Activated CD4-positive, alpha-beta memory T cell treated with anti-CD3 and anti-CD28 coated beads for 36 hours (primary cell): ENCODE measurements at regions not wholly inside any gene's neighbourhood (a gene's known extent, or its start where the extent isn't known, plus 50 kb on each side); places are given as distances from the start of the nearest gene placed in this dataset.

Experiments used
- CTCF ChIA-PET: fragments of 350-600 bp; sonication (Branson Sonifier 250); formaldehyde crosslinking; loops from one replicate; lab custom pipeline; 2021; ENCODE audit warnings: antibody characterized with exemption, inconsistent platforms; lab: Charles Lee
- POLR2A ChIA-PET: fragments of 350-600 bp; sonication (Branson Sonifier 250); formaldehyde crosslinking; loops from one replicate; lab custom pipeline; 2021; ENCODE audit warnings: antibody characterized with exemption; lab: Charles Lee
- DNase-seq: peaks from one replicate; pipeline ENCODE4 v3.0.0-alpha.2; 2020
- H3K27ac Mint-ChIP-seq: one replicate; pipeline ENCODE4 v1.8.0; 2021; ENCODE audit warnings: mixed read lengths
- H3K27me3 Mint-ChIP-seq: one replicate; pipeline ENCODE4 v1.8.0; 2021; ENCODE audit warnings: mixed read lengths
- H3K36me3 Mint-ChIP-seq: one replicate; pipeline ENCODE4 v1.8.0; 2021; ENCODE audit warnings: mixed read lengths
- H3K4me1 Mint-ChIP-seq: one replicate; pipeline ENCODE4 v1.8.0; 2021; ENCODE audit warnings: low read depth, mixed read lengths
- H3K4me3 Mint-ChIP-seq: one replicate; pipeline ENCODE4 v1.8.0; 2021; ENCODE audit warnings: mild to moderate bottlenecking, mixed read lengths
- H3K9me3 Mint-ChIP-seq: one replicate; pipeline ENCODE4 v1.8.0; 2021; ENCODE audit warnings: mixed read lengths
- intact Hi-C: fragments of 100-400 bp; cut with micrococcal nuclease; formaldehyde crosslinking; loops from one replicate; pipeline ENCODE4 v1.15.1; 2023

DNA sequence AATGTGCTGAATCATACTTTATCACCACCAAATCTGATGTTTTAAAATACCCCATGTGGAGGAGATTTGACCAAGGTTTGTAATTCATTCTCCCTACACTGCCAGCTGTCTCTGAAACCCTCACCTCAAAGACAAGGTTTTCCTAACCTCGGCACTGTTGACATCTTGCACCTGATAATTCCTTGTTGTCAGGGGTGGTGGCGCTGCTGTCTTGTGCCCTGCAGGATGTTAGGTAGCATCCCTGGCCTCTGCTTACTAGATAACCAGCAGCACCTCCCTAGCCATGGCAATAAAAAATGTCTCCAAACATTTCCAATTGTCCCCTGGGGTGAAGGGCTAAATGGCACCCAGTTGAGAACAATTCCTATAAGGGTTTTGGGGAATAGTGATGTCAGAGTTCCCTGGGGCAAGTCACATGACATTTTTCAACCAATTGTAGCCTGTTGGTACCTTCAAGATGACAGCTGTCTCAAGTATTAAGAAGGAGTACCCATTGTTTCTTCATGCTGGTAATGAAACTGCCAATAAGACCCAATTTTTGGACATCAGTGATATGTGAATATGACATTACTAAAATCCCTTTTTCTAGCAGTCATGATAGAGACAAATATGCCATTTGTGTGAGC is 160.6 kb upstream of the PLCXD3 start:
- H3K4me1 Mint-ChIP-seq, result no peaks in the 10 kb centered on the region
- intact Hi-C loops, result no loop called here
- H3K4me3 Mint-ChIP-seq, result no peak overlapping the region
- POLR2A ChIA-PET, result no interaction called here
- no peak for DNase-seq
- no peaks in the 10 kb centered on the region for H3K36me3 Mint-ChIP-seq
- H3K27ac Mint-ChIP-seq, result no peak overlapping the region
- CTCF ChIA-PET, result interaction anchor here (1.5 kb wide), 1 partner anchor 387 kb away, joined by 4 read pairs; no protein-coding TSS in a partner anchor
- no peaks in the 10 kb centered on the region for H3K9me3 Mint-ChIP-seq
- H3K27me3 Mint-ChIP-seq, result no peaks in the 10 kb centered on the region

DNA sequence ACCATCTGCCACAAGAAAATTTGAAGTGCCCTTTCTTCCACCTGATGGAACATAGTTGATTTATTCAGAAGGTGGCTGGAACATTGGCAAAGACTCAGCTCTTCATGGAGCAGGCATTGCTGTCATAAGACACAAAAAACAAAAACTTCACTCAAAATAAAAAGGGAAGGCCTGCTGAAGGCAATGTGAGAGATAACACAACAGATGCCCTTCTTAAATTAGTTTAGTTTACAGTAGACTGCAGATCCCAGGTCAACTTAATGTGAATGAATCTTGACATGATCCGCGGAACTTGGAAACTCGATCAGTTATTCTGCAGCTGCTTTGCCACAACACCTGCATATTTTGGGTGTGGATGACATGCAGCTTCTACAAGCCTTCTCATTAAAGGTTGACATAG is 159.8 kb upstream of the PLCXD3 start:
- Mint-ChIP-seq H3K9me3 (no peaks in the 10 kb centered on the region), H3K27ac (no peak overlapping the region), H3K27me3 (no peaks in the 10 kb centered on the region), H3K4me1 (no peaks in the 10 kb centered on the region), H3K36me3 (no peaks in the 10 kb centered on the region), H3K4me3 (no peak overlapping the region)
- CTCF ChIA-PET, result interaction anchor here (1.5 kb wide), 1 partner anchor 387 kb away, joined by 4 read pairs; no protein-coding TSS in a partner anchor
- intact Hi-C loops, result no loop called here
- POLR2A ChIA-PET, result no interaction called here
- DNase-seq, result no peak

- Mint-ChIP-seq H3K27me3 (no peaks in the 10 kb centered on the region), H3K4me1 (no peaks in the 10 kb centered on the region), H3K9me3 (no peaks in the 10 kb centered on the region), H3K36me3 (no peaks in the 10 kb centered on the region), H3K27ac (no peak overlapping the region), H3K4me3 (no peak overlapping the region)
- CTCF ChIA-PET, result no interaction called here
- intact Hi-C loops, result no loop called here
- no peak for DNase-seq
- POLR2A ChIA-PET, result no interaction called here
These were observed 150.9 kb upstream of the PLCXD3 start for GRCh38 chr5:41661254-41661653.

GRCh38 chr5:41656597-41656996 is 146.2 kb upstream of the PLCXD3 start:
- Mint-ChIP-seq H3K4me3 (no peak overlapping the region), H3K27me3 (no peaks in the 10 kb centered on the region), H3K9me3 (peaks cover 8% of the 10 kb centered on the region), H3K4me1 (no peaks in the 10 kb centered on the region), H3K36me3 (no peaks in the 10 kb centered on the region), H3K27ac (no peak overlapping the region)
- DNase-seq, result no peak
- ChIA-PET CTCF (no interaction called here), POLR2A (no interaction called here)
- intact Hi-C loops, result no loop called here

GRCh38 chr5:41650131-41650530 is 139.7 kb upstream of the PLCXD3 start:
- H3K27ac Mint-ChIP-seq, result no peak overlapping the region
- H3K9me3 Mint-ChIP-seq, result peaks cover 7% of the 10 kb centered on the region
- no peak overlapping the region for H3K4me3 Mint-ChIP-seq
- DNase-seq, result no peak
- peaks cover 2% of the 10 kb centered on the region for H3K27me3 Mint-ChIP-seq
- intact Hi-C loops, result no loop called here
- no peaks in the 10 kb centered on the region for H3K36me3 Mint-ChIP-seq
- no peaks in the 10 kb centered on the region for H3K4me1 Mint-ChIP-seq
- ChIA-PET POLR2A (no interaction called here), CTCF (no interaction called here)

DNA sequence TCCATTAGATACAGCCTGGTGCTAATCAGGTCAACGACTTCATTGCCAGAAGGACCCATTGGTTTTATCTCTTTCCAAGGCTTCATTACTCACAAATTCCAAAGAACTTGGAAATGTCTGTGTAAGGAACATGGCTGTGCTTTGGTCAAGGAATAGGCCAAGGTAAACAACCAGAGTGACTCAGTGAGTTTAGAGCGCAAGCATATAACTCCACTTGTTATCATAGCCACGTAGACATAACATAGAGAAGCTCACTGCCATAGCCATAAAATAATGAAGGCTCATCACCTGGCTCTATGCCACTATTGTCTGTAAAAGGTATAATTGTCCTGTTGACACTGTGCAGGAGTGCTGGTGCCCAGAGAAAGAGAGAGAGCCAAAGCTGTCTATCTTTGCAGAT is 139.3 kb upstream of the PLCXD3 start:
- intact Hi-C loops, result no loop called here
- H3K27me3 Mint-ChIP-seq, result peaks cover 2% of the 10 kb centered on the region
- no peak overlapping the region for H3K4me3 Mint-ChIP-seq
- no peak overlapping the region for H3K27ac Mint-ChIP-seq
- H3K36me3 Mint-ChIP-seq, result no peaks in the 10 kb centered on the region
- no peak for DNase-seq
- POLR2A ChIA-PET, result no interaction called here
- CTCF ChIA-PET, result no interaction called here
- H3K4me1 Mint-ChIP-seq, result no peaks in the 10 kb centered on the region
- peaks cover 3% of the 10 kb centered on the region for H3K9me3 Mint-ChIP-seq

DNA sequence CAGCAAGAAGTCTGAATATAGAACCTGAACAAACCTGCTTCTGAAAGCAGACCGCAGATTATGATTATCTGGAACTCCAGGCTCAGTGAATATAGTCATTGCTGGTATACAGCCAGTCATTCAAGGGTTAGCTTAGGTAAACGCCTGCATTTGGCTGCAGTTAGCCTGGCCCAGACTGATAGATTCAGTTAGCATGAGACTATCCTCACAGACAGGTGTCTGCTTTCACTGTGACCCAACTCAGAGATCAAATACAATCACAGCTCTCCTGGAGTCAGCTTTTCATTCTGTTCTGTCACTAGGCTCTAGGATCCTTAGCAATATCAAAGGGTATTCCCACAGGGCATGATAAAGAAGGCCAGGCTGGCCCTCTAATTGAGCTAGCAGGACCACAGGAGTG is 138.6 kb upstream of the PLCXD3 start:
- ChIA-PET CTCF (interaction anchor here (1.2 kb wide), 1 partner anchor 409 kb away, joined by 3 read pairs; no protein-coding TSS in a partner anchor), POLR2A (no interaction called here)
- DNase-seq, result no peak
- Mint-ChIP-seq H3K4me3 (no peak overlapping the region), H3K4me1 (no peaks in the 10 kb centered on the region), H3K27me3 (peaks cover 2% of the 10 kb centered on the region), H3K36me3 (no peaks in the 10 kb centered on the region), H3K27ac (no peak overlapping the region), H3K9me3 (no peaks in the 10 kb centered on the region)
- intact Hi-C loops, result no loop called here

DNA sequence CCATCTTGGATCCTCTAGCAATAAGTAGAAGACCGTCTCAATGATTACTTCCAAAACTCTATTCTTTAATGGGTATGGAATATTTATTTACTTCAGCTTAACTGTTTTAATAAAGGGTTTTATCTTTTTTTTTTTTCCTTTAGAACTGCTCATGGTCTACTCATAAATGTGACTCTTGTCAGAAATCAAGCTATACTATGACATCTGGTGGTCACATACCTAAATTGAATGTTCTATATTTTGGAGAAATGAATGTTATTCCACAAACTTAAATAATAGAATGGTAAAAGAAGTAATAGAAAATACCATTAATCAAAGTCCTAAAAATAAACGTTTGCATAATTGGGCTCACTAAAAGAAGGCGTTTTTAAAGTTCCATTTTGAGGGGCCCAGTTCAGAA is 131.2 kb upstream of the PLCXD3 start:
- Mint-ChIP-seq H3K27ac (no peak overlapping the region), H3K27me3 (peaks cover 1% of the 10 kb centered on the region), H3K36me3 (no peaks in the 10 kb centered on the region), H3K4me3 (no peak overlapping the region), H3K9me3 (no peaks in the 10 kb centered on the region), H3K4me1 (no peaks in the 10 kb centered on the region)
- POLR2A ChIA-PET, result interaction anchor here (0.6 kb wide), 1 partner anchor 1515 kb away, joined by 3 read pairs; no protein-coding TSS in a partner anchor
- CTCF ChIA-PET, result interaction anchor here (0.8 kb wide), 1 partner anchor 736 kb away, joined by 3 read pairs; no protein-coding TSS in a partner anchor
- DNase-seq, result no peak
- intact Hi-C loops, result no loop called here

DNA sequence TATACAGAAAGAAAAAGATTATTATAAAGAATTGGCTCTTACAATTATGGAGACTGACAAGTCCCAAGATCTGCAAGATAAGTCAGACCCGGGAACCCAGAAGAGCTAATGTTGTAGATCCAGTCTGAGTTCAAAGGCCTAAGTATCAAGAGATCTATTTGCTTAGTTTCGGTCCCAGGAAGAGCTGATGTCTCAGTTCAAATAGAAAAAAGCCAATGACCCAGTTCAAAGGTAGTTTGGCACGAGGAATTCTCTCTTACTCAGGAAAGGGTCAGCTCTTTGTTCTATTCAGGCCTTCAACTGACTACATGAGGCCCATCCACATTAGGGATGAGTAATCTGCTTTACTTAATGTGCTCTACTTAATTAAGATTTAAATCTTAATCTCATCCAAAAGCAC is 128.3 kb upstream of the PLCXD3 start:
- POLR2A ChIA-PET, result no interaction called here
- CTCF ChIA-PET, result no interaction called here
- no peaks in the 10 kb centered on the region for H3K36me3 Mint-ChIP-seq
- intact Hi-C loops, result no loop called here
- no peaks in the 10 kb centered on the region for H3K4me1 Mint-ChIP-seq
- DNase-seq, result no peak
- H3K9me3 Mint-ChIP-seq, result no peaks in the 10 kb centered on the region
- no peak overlapping the region for H3K27ac Mint-ChIP-seq
- no peak overlapping the region for H3K4me3 Mint-ChIP-seq
- peaks cover 1% of the 10 kb centered on the region for H3K27me3 Mint-ChIP-seq

DNA sequence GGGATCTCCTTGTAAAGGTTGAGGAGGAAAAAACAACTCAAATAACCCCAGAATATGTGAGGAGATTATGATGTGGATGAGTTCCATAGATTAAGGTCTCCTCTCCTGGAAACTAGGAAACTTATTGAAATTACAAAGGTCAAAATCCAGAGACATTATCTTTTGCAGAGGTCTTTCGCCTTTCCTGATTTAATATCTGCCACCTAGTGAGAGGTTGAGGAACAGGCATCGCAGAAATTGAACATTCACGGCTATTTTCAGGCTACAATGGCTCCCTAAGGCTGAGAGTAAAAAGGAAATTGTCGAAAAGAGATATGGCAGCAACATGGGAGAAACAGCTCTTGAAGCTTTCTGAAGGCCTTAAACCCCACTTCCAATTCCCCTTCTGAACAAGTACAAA is 127.5 kb upstream of the PLCXD3 start:
- Mint-ChIP-seq H3K27ac (no peak overlapping the region), H3K4me1 (no peaks in the 10 kb centered on the region), H3K4me3 (no peak overlapping the region), H3K27me3 (peaks cover 1% of the 10 kb centered on the region), H3K36me3 (no peaks in the 10 kb centered on the region), H3K9me3 (no peaks in the 10 kb centered on the region)
- CTCF ChIA-PET, result no interaction called here
- no peak for DNase-seq
- intact Hi-C loops, result no loop called here
- POLR2A ChIA-PET, result no interaction called here

- no peak for DNase-seq
- Mint-ChIP-seq H3K27ac (no peak overlapping the region), H3K9me3 (no peaks in the 10 kb centered on the region), H3K4me3 (no peak overlapping the region), H3K27me3 (peaks cover 1% of the 10 kb centered on the region), H3K4me1 (no peaks in the 10 kb centered on the region), H3K36me3 (no peaks in the 10 kb centered on the region)
- ChIA-PET CTCF (no interaction called here), POLR2A (no interaction called here)
- intact Hi-C loops, result no loop called here
These were observed 127.0 kb upstream of the PLCXD3 start for GRCh38 chr5:41637424-41637823.

GRCh38 chr5:41636605-41637004 is 126.2 kb upstream of the PLCXD3 start:
- Mint-ChIP-seq H3K27me3 (peaks cover 1% of the 10 kb centered on the region), H3K9me3 (no peaks in the 10 kb centered on the region), H3K36me3 (no peaks in the 10 kb centered on the region), H3K4me3 (no peak overlapping the region), H3K27ac (no peak overlapping the region), H3K4me1 (no peaks in the 10 kb centered on the region)
- no peak for DNase-seq
- ChIA-PET CTCF (no interaction called here), POLR2A (no interaction called here)
- intact Hi-C loops, result no loop called here

GRCh38 chr5:41629897-41630296 is 119.5 kb upstream of the PLCXD3 start:
- DNase-seq, result no peak
- POLR2A ChIA-PET, result no interaction called here
- H3K4me3 Mint-ChIP-seq, result no peak overlapping the region
- H3K4me1 Mint-ChIP-seq, result no peaks in the 10 kb centered on the region
- no peak overlapping the region for H3K27ac Mint-ChIP-seq
- peaks cover 1% of the 10 kb centered on the region for H3K27me3 Mint-ChIP-seq
- no peaks in the 10 kb centered on the region for H3K9me3 Mint-ChIP-seq
- CTCF ChIA-PET, result no interaction called here
- intact Hi-C loops, result no loop called here
- no peaks in the 10 kb centered on the region for H3K36me3 Mint-ChIP-seq
